HUES64 (cell line): ENCODE measurements at regions not wholly inside any gene's neighbourhood (a gene's known extent, or its start where the extent isn't known, plus 50 kb on each side); places are given as distances from the start of the nearest gene placed in this dataset.

Experiments used
- H3K27ac ChIP-seq: 2 replicates; pipeline ENCODE4 v1.7.0; 2013; ENCODE audit warnings: low read depth, low read length, inconsistent platforms
- H3K27me3 ChIP-seq: 2 replicates; pipeline ENCODE4 v1.6.1; 2013; ENCODE audit warnings: mild to moderate bottlenecking, low read length; ENCODE audit not compliant: insufficient read depth
- H3K36me3 ChIP-seq: 2 replicates; pipeline ENCODE4 v1.6.1; 2013; ENCODE audit warnings: mild to moderate bottlenecking, low read length; ENCODE audit not compliant: insufficient read depth
- H3K4me1 ChIP-seq: 2 replicates; pipeline ENCODE4 v1.6.1; 2013; ENCODE audit warnings: mild to moderate bottlenecking, low read length, moderate library complexity; ENCODE audit not compliant: insufficient read depth
- H3K4me3 ChIP-seq: 2 replicates; pipeline ENCODE4 v1.5.1; 2013; ENCODE audit warnings: mild to moderate bottlenecking, low read length, moderate library complexity
- H3K9ac ChIP-seq: 2 replicates; pipeline ENCODE4 v1.6.1; 2013; ENCODE audit warnings: mild to moderate bottlenecking, low read depth, low read length
- H3K9me3 ChIP-seq: 2 replicates; pipeline ENCODE4 v1.6.1; 2013; ENCODE audit warnings: low read depth, low read length; ENCODE audit not compliant: insufficient read depth
- WGBS: fragments of 150-250, 120-280 bp; methylation state at CpG from one replicate; pipeline ENCODE4 v1.1.7; 2013; ENCODE audit warnings: missing lambda C conversion rate; 5-methylcytosine and 5-hydroxymethylcytosine counted together

DNA sequence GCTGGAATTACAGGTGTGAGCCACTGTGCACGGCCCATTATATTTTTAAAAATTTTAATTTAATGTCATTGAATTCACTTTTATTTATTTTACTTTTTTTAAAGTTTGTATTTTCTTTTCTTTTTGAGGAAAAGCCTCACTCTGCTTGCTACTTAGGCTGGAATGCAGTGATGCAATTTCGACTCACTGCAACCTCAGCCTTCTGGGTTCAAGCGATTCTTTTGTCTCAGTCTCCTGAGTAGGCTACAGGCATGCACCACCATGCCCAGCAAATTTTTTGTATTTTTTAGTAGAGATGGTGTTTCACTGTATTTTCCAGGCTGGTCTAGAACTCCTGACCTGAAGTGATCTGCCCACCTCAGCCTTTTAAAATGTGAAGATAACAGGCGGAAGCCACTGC is 277.5 kb upstream of the HSFY2 start:
- H3K4me3 ChIP-seq: no peak overlapping the region

DNA sequence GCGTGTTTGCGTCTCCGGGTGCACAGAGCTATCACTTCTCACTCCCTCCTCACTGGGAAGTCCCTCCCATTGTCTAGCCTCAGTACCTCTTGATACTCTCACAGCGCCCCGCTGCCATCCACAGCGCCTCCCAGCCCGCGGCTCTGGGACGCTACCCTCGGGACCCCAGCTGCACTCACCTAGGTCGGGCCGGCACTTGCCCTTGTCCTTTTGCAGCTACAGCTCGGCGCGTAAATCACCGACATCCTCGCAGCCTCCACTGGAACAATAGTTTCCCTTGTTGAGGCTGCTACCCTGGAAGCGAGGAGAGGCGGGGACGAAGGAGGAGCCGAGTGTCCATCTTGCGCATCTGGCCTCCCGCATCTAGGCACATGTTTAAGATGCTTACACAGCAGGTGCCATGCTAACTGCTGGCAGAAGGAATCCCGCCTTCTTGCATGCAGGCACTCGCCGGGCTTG is 269.5 kb upstream of the HSFY2 start:
- H3K4me1 ChIP-seq: peaks cover 27% of the 10 kb centered on the region; the same call in 1 of the 2 replicates
- H3K36me3 ChIP-seq: no peaks in the 10 kb centered on the region
- H3K9me3 ChIP-seq: no peaks in the 10 kb centered on the region
- H3K27ac ChIP-seq: peak overlapping the region; percentile 86
- peak overlapping the region; percentile 58 for H3K4me3 ChIP-seq
- H3K9ac ChIP-seq: peak overlapping the region; percentile 79; the same call in 1 of the 2 replicates
- 15% methylated on average over 26 of the region's 26 CpGs for WGBS
- H3K27me3 ChIP-seq: no peaks in the 10 kb centered on the region

More for the DNA sequence above, 277.5 kb upstream of the HSFY2 start:
- no peaks in the 10 kb centered on the region for H3K9me3 ChIP-seq
- H3K4me1 ChIP-seq: no peaks in the 10 kb centered on the region
- no peak overlapping the region for H3K9ac ChIP-seq
- no peaks in the 10 kb centered on the region for H3K36me3 ChIP-seq
- H3K27me3 ChIP-seq: no peaks in the 10 kb centered on the region
- H3K27ac ChIP-seq: no peak overlapping the region
- WGBS: 91% methylated on average over 3 of the region's 4 CpGs

DNA sequence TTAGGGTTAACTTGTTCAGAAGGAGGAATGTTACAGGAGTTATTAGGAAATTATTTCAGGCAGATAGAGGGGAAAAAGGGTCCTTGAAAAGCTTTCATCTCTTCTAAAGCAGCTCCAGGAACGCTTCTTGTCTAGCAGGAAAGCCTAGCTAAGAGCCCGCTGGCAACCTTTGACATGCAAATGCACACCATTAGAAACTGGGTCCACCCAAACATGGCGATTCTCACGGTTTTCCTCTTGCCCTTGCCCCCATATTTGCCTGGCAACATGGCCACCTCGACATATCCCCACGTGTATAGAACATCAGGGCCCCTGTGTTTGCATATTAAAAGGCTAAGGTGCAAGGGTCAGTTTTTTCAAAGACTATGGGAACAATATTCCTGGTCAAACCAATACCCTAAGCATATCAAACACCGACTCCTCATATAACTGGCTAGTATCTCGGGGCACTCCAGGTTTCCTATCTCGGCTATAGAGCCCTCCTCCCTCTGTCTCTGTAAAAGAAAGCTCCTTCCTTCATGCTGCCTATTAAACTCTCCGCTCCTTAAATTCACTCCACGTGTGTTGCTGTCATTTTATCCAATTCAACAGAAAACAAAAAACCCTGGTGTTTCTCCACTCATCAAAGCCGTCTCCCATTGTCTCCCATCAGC is 268.9 kb upstream of the HSFY2 start:
- no peaks in the 10 kb centered on the region for H3K36me3 ChIP-seq
- no peaks in the 10 kb centered on the region for H3K9me3 ChIP-seq
- WGBS: 8% methylated on average over 10 of the region's 12 CpGs
- H3K9ac ChIP-seq: peak overlapping the region; percentile 79
- H3K27me3 ChIP-seq: no peaks in the 10 kb centered on the region
- peak overlapping the region; percentile 58 for H3K4me3 ChIP-seq
- H3K27ac ChIP-seq: peak overlapping the region; percentile 86
- peaks cover 27% of the 10 kb centered on the region; the same call in 1 of the 2 replicates for H3K4me1 ChIP-seq

DNA sequence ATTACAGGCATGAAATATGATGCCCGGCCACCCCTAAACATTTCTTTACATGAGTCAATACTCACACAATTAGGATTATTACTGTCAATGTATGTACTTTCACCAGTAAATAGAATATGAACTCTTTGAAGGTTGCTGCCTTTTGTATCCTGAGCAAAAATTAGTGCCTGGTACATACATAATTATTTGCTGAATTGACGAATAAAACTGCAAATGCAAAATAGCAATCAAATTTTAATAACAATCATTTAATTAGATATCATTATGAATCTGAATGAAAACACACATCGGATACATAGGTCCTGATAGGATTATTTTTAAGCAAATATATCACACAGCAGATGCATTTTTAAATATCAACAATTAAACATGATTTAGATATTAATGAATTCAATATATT is 253.1 kb upstream of the HSFY2 start:
- H3K9ac ChIP-seq: no peak overlapping the region
- H3K9me3 ChIP-seq: no peaks in the 10 kb centered on the region
- no CpG with 5 or more reads among the region's 3 CpGs for WGBS
- H3K27ac ChIP-seq: no peak overlapping the region
- peaks cover 23% of the 10 kb centered on the region for H3K4me1 ChIP-seq
- no peaks in the 10 kb centered on the region for H3K27me3 ChIP-seq
- H3K36me3 ChIP-seq: peaks cover 2% of the 10 kb centered on the region; the same call in 1 of the 2 replicates
- H3K4me3 ChIP-seq: no peak overlapping the region

DNA sequence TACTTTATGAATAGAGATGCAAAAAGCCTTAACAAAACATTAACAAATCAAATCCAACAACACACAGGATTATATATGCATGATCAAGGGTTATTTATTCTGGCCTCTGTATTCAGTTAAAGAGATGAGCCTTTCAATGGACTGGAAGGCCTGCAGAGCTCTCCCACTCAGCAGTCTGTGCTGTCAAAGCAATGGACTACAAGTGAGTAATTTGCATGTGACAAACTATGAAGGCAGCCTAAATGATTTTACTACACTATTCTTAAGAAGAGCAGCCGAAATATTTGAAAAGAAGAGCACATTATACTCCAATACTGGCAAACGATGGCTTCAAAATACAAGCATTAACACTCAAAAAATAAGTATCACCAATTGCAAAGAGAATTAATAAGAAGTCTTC is 250.4 kb upstream of the HSFY2 start:
- Histone ChIP-seq H3K27ac (peak overlapping the region; percentile 70; the same call in 1 of the 2 replicates), H3K36me3 (peaks cover 2% of the 10 kb centered on the region; the same call in 1 of the 2 replicates)
- WGBS: 0% methylated on average over 1 of the region's 2 CpGs

DNA sequence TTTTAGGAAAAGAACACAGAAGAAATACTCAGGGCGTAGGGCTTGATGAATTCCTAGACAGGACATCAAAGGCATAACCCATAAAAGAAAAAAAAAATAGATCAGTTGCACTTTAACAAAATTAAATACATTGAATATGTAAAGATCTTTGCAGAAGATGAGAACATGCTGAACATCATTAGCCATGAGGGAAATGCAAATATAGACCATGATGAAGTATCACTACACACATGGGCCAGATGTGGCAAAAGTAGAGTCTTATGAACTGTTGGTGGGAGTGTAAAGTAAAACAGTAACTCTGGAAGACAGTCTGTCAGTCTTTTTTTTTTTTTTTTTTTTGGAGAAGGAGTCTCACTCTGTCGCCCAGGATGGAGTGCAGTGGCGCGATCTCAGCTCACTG is 246.7 kb upstream of the HSFY2 start:
- H3K4me1 ChIP-seq: peaks cover 23% of the 10 kb centered on the region
- H3K4me3 ChIP-seq: no peak overlapping the region
- 98% methylated on average over 4 of the region's 4 CpGs for WGBS
- no peaks in the 10 kb centered on the region for H3K9me3 ChIP-seq
- no peaks in the 10 kb centered on the region for H3K36me3 ChIP-seq
- no peak overlapping the region for H3K27ac ChIP-seq
- H3K9ac ChIP-seq: no peak overlapping the region
- no peaks in the 10 kb centered on the region for H3K27me3 ChIP-seq

More for the DNA sequence above, 250.4 kb upstream of the HSFY2 start:
- Histone ChIP-seq H3K9me3 (no peaks in the 10 kb centered on the region), H3K4me3 (no peak overlapping the region), H3K9ac (no peak overlapping the region), H3K27me3 (no peaks in the 10 kb centered on the region), H3K4me1 (peaks cover 23% of the 10 kb centered on the region)

DNA sequence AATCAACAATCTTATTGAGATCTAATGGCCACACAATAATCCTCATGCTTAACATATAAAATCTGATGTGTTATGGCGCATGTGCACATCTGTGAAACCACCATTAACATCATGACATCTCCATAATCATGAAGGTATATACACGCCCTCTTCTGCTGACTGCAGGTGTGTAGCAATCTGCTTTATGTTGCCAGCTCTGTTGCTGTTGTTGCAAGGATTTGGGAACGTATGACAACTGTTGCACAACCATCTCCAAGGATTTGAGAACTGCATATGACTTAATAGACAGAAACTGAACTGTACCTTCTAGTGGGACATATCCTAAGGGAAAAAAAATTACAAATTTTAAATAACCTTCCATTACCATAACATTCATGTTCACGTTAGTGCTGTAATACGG is 243.5 kb upstream of the HSFY2 start:
- H3K4me1 ChIP-seq: peaks cover 8% of the 10 kb centered on the region; the same call in 1 of the 2 replicates
- H3K27me3 ChIP-seq: no peaks in the 10 kb centered on the region
- no peak overlapping the region for H3K4me3 ChIP-seq
- no peaks in the 10 kb centered on the region for H3K9me3 ChIP-seq
- 97% methylated on average over 5 of the region's 5 CpGs for WGBS
- no peak overlapping the region for H3K27ac ChIP-seq
- no peak overlapping the region for H3K9ac ChIP-seq
- H3K36me3 ChIP-seq: no peaks in the 10 kb centered on the region

DNA sequence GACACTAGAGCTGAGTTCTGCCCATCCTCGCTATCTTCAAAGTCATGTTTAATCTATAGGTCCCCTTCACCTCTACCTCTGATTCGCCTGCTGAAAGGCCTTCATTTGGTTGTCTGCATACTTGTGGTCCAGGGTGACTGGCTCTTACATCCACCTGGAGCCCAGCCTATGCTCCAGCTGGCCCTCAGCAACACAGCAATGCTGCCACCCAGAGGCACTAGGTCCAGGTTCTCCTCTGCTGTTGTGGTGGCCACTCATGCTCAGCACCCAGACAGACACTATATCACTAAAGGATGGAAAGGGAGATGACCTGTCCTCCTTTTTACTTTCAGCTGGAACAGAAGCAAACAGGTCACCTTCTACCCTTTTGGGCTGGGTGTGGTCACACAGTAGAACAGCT is 242.3 kb upstream of the HSFY2 start:
- Histone ChIP-seq H3K27me3 (no peaks in the 10 kb centered on the region), H3K9me3 (no peaks in the 10 kb centered on the region), H3K4me1 (peaks cover 8% of the 10 kb centered on the region; the same call in 1 of the 2 replicates), H3K36me3 (no peaks in the 10 kb centered on the region), H3K9ac (no peak overlapping the region), H3K4me3 (no peak overlapping the region), H3K27ac (no peak overlapping the region)
- 97% methylated on average over 2 of the region's 2 CpGs for WGBS

DNA sequence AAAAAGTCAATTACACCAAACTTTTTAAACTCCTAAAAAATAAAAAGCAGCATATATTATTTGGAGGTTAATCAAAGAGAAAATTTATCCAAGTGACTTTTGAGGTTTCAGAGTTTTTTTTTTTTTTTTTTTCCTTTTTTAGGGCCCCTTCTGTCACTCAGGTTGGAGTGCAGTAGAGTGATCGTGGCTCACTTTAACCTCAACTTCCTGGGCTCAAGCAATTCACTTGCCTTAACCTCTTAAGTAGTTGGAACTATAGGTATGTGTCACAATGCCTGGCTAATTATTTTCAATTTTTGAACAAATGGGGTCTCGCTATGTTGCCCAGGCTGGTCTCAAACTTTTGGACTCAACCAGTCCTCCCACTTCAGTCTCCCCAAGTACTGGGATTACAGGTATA is 241.7 kb upstream of the HSFY2 start:
- Histone ChIP-seq H3K36me3 (no peaks in the 10 kb centered on the region), H3K27ac (no peak overlapping the region), H3K9ac (no peak overlapping the region), H3K4me1 (peaks cover 8% of the 10 kb centered on the region; the same call in 1 of the 2 replicates), H3K9me3 (no peaks in the 10 kb centered on the region), H3K4me3 (no peak overlapping the region), H3K27me3 (no peaks in the 10 kb centered on the region)
- WGBS: 100% methylated on average over 1 of the region's 2 CpGs

DNA sequence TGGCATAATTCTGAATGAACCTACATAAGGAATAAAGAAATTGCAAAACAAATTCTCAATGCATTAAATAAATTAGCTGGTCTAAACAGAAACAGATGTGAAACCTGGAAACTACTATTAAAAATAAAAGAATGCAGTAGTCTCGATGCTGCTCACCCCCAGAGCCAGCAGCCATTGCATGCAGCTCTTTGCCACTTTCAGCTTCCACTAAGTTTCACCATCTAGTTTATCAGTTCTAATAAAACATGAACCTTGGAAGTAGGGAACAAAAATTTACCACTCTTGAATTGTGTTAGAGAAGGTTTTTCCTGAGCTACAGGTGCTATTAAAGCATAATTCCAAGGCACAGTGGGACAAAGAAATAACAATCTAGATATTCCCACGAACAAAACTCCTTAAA is 239.4 kb upstream of the HSFY2 start:
- Histone ChIP-seq H3K27me3 (no peaks in the 10 kb centered on the region), H3K27ac (no peak overlapping the region), H3K36me3 (no peaks in the 10 kb centered on the region), H3K9ac (no peak overlapping the region), H3K9me3 (no peaks in the 10 kb centered on the region), H3K4me3 (no peak overlapping the region), H3K4me1 (peaks cover 8% of the 10 kb centered on the region; the same call in 1 of the 2 replicates)
- WGBS: no CpG with 5 or more reads among the region's 2 CpGs

DNA sequence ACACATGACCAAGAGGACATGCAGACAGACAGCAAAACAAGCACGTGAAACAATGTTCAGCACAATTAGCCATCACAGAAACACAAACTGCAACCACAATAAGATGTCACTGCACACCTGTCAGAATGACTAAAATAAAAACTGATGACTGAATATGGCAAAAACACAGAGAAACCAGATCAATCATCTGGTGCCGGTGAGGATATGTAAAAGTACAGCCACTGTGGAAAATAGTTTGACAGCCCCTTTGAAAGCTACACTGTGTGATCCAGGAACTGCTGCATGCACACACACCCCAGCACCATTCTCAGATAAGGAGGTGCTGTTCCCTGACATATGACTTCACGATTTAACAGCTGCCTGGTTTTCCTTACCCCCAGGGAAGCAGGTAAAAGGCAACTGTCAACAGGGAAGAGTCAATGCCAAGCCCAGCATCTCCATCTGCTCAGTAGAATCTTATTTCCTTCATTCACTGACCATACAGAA is 238.1 kb upstream of the HSFY2 start:
- H3K9me3 ChIP-seq: no peaks in the 10 kb centered on the region
- WGBS: 92% methylated on average over 3 of the region's 3 CpGs
- peaks cover 13% of the 10 kb centered on the region; the same call in 1 of the 2 replicates for H3K4me1 ChIP-seq
- no peaks in the 10 kb centered on the region for H3K27me3 ChIP-seq
- H3K27ac ChIP-seq: no peak overlapping the region
- H3K9ac ChIP-seq: no peak overlapping the region
- no peak overlapping the region for H3K4me3 ChIP-seq
- no peaks in the 10 kb centered on the region for H3K36me3 ChIP-seq
